ENCODE measurements at regions not wholly inside any gene's neighbourhood (a gene's known extent, or its start where the extent isn't known, plus 50 kb on each side); places are given as distances from the start of the nearest gene placed in this dataset.

- TF ChIP-seq JUN (IDR thresholded peaks at IDR 0.05; ENCODE audit: low read depth, low read length) (no peak), SP2 (IDR thresholded peaks at IDR 0.05; ENCODE audit: low read length) (no peak), CTCF (IDR thresholded peaks at IDR 0.05; ENCODE audit: control extremely low read depth in 1 of 3, insufficient read depth in 1 of 3, low read depth in 1 of 3, low read length in 3 of 3) (no peak), GABPA (IDR thresholded peaks at IDR 0.05; ENCODE audit: borderline replicate concordance, insufficient read depth, low read length) (no peak), EZH2 (IDR thresholded peaks at IDR 0.05; ENCODE audit: low read depth, low read length, severe bottlenecking) (no peak), POLR2A (IDR thresholded peaks at IDR 0.05; ENCODE audit: control extremely low read depth in 1 of 2, low read depth in 2 of 2, low read length in 2 of 2) (no peak), POLR2AphosphoS5 (IDR thresholded peaks at IDR 0.05; ENCODE audit: low read depth, low read length) (no peak), RAD21 (IDR thresholded peaks at IDR 0.05 in 1 of 2, conservative IDR thresholded peaks at IDR 0.05 in 1 of 2; ENCODE audit: low read depth in 2 of 2, low read length in 2 of 2) (no peak), NRF1 (IDR thresholded peaks at IDR 0.05; ENCODE audit: low read depth, low read length) (no peak), YY1 (IDR thresholded peaks at IDR 0.05; ENCODE audit: low read depth, low read length) (no peak), CEBPB (IDR thresholded peaks at IDR 0.05; ENCODE audit: low read depth, low read length) (no peak), MAX (IDR thresholded peaks at IDR 0.05) (no peak)
Observed at GRCh38 chr20:10747019-10747418, 73.2 kb upstream of the JAG1 start.

Data from H1 (cell line).